HepG2 (cell line): ENCODE measurements at regions not wholly inside any gene's neighbourhood (a gene's known extent, or its start where the extent isn't known, plus 50 kb on each side); places are given as distances from the start of the nearest gene placed in this dataset.

ENCODE experiments used
- ATF2 ChIP-seq: sonication (generic); formaldehyde crosslinking; IDR thresholded peaks from 2 replicates; pipeline ENCODE4 v1.4.0; 2020; ENCODE audit warnings: missing genetic modification reagents
- HMG20A ChIP-seq: IDR thresholded peaks from 2 replicates; pipeline ENCODE4 v1.6.1; 2016; ENCODE audit warnings: borderline replicate concordance
- HNRNPL ChIP-seq: fragments of 200-400 bp; formaldehyde crosslinking; IDR thresholded peaks from 2 replicates; pipeline ENCODE4 v1.6.1; 2017; ENCODE audit warnings: mild to moderate bottlenecking, low read depth, low read length
- KDM4B ChIP-seq: sonication (generic); formaldehyde crosslinking; IDR thresholded peaks from 2 replicates; pipeline ENCODE4 v1.4.0; 2020; ENCODE audit warnings: missing genetic modification reagents
- MLX ChIP-seq: IDR thresholded peaks from 2 replicates; pipeline ENCODE4 v1.6.1; 2016
- PBX2 ChIP-seq: IDR thresholded peaks from 2 replicates; pipeline ENCODE4 v1.6.1; 2016; ENCODE audit warnings: control low read depth
- POLR2AphosphoS2 ChIP-seq: IDR thresholded peaks from 2 replicates; pipeline ENCODE4 v1.6.1; 2011; ENCODE audit warnings: low read depth, low read length, improper control_type of control experiment
- POLR2AphosphoS5 ChIP-seq: IDR thresholded peaks from 2 replicates; pipeline ENCODE4 v1.6.1; 2012; ENCODE audit warnings: low read depth, low read length
- TSC22D2 ChIP-seq: sonication (generic); formaldehyde crosslinking; IDR thresholded peaks from 2 replicates; pipeline ENCODE4 v1.5.1; 2020; ENCODE audit warnings: missing genetic modification reagents, mild to moderate bottlenecking, borderline replicate concordance
- ZNF232 ChIP-seq: sonication (generic); formaldehyde crosslinking; IDR thresholded peaks from 2 replicates; pipeline ENCODE4 v1.4.0; 2020; ENCODE audit warnings: missing genetic modification reagents, borderline replicate concordance
- ZNF7 ChIP-seq: IDR thresholded peaks from 2 replicates; pipeline ENCODE4 v1.6.1; 2016; ENCODE audit warnings: missing biosample characterization, missing genetic modification reagents
- ZNF792 ChIP-seq: IDR thresholded peaks from 2 replicates; pipeline ENCODE4 v1.6.1; 2016
- TF ChIP-seq, protein P1 (sequence below): sonication (generic); formaldehyde crosslinking; IDR thresholded peaks from 2 replicates; pipeline ENCODE4 v1.4.0; 2020; ENCODE audit warnings: missing genetic modification reagents

GRCh38 chr7:52938455-52939133, 96.8 kb upstream of the POM121L12 start:
- TF ChIP-seq TSC22D2 (CRISPR knock-in tag) (no peak), HNRNPL (no peak), KDM4B (CRISPR knock-in tag) (no peak), ATF2 (CRISPR knock-in tag) (no peak), POLR2AphosphoS2 (no peak), MLX (no peak), PBX2 (CRISPR knock-in tag) (no peak), ZNF792 (CRISPR knock-in tag) (no peak), ZNF232 (no peak), ZNF7 (CRISPR knock-in tag) (no peak), HMG20A (no peak), POLR2AphosphoS5 (no peak)
- TF ChIP-seq, protein P1, sequence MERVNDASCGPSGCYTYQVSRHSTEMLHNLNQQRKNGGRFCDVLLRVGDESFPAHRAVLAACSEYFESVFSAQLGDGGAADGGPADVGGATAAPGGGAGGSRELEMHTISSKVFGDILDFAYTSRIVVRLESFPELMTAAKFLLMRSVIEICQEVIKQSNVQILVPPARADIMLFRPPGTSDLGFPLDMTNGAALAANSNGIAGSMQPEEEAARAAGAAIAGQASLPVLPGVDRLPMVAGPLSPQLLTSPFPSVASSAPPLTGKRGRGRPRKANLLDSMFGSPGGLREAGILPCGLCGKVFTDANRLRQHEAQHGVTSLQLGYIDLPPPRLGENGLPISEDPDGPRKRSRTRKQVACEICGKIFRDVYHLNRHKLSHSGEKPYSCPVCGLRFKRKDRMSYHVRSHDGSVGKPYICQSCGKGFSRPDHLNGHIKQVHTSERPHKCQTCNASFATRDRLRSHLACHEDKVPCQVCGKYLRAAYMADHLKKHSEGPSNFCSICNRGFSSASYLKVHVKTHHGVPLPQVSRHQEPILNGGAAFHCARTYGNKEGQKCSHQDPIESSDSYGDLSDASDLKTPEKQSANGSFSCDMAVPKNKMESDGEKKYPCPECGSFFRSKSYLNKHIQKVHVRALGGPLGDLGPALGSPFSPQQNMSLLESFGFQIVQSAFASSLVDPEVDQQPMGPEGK (CRISPR knock-in tag): no peak
